Fibroblast of lung (primary cell): ENCODE measurements at regions not wholly inside any gene's neighbourhood (a gene's known extent, or its start where the extent isn't known, plus 50 kb on each side); places are given as distances from the start of the nearest gene placed in this dataset.

Experiments used
- DNase-seq, 2 donors: peaks; one replicate each; pipeline versions ENCODE4 v3.0.0 to v3.0.0-alpha.2; 2010; ENCODE audit warnings: low read depth in 2 of 2
- H2AFZ ChIP-seq: 2 replicates; pipeline ENCODE4 v1.5.1; 2012; ENCODE audit warnings: low read length, control low read depth, inconsistent platforms
- H3K27ac ChIP-seq: 2 replicates; pipeline ENCODE4 v1.5.1; 2011; ENCODE audit warnings: low read length, control low read depth; ENCODE audit not compliant: insufficient read depth
- H3K27me3 ChIP-seq: 2 replicates; pipeline ENCODE4 v1.5.1; 2011; ENCODE audit warnings: mild to moderate bottlenecking, low read length; ENCODE audit not compliant: control insufficient read depth, insufficient read depth
- H3K36me3 ChIP-seq: 2 replicates; pipeline ENCODE4 v1.5.1; 2011; ENCODE audit warnings: low read length; ENCODE audit not compliant: control insufficient read depth, insufficient read depth
- H3K4me1 ChIP-seq: 2 replicates; pipeline ENCODE4 v1.5.1; 2011; ENCODE audit warnings: low read length; ENCODE audit not compliant: control insufficient read depth, insufficient read depth; ENCODE audit errors: extremely low read depth
- H3K4me2 ChIP-seq: 2 replicates; pipeline ENCODE4 v1.5.1; 2011; ENCODE audit warnings: low read length, control low read depth; ENCODE audit not compliant: insufficient read depth; ENCODE audit errors: extremely low read depth
- H3K4me3 ChIP-seq, 4 experiments: fragments of 200-600 bp in 1 of 4; sonication (generic) in 1 of 4; replicated peaks in 1 of 4; 2 replicates each; pipeline ENCODE4 v1.5.1; 2011 to 2016; ENCODE audit warnings: low read length in 4 of 4, low read depth in 3 of 4, mild to moderate bottlenecking in 3 of 4, control low read depth in 2 of 4, inconsistent platforms in 1 of 4, mixed read lengths in 1 of 4; ENCODE audit not compliant: insufficient read depth in 1 of 4; ENCODE audit errors: control extremely low read depth in 1 of 4
- H3K79me2 ChIP-seq: 2 replicates; pipeline ENCODE4 v1.5.1; 2012; ENCODE audit warnings: mild to moderate bottlenecking, low read length, inconsistent platforms; ENCODE audit not compliant: control insufficient read depth, insufficient read depth
- H3K9ac ChIP-seq: 2 replicates; pipeline ENCODE4 v1.5.1; 2011; ENCODE audit warnings: mild to moderate bottlenecking, low read length, control low read depth; ENCODE audit not compliant: insufficient read depth
- H3K9me3 ChIP-seq: 2 replicates; pipeline ENCODE4 v1.5.1; 2012; ENCODE audit warnings: low read depth, low read length; ENCODE audit not compliant: control insufficient read depth, insufficient read depth
- H4K20me1 ChIP-seq: 2 replicates; pipeline ENCODE4 v1.5.1; 2011; ENCODE audit warnings: low read length; ENCODE audit not compliant: control insufficient read depth, insufficient read depth; ENCODE audit errors: extremely low read depth
- EZH2 ChIP-seq: IDR thresholded peaks from 2 replicates; pipeline ENCODE4 v1.5.1; 2012; ENCODE audit warnings: low read length, control low read depth, mild to moderate bottlenecking; ENCODE audit errors: missing control alignments
- TF ChIP-seq, protein P1 (sequence below), 2 donors: IDR thresholded peaks in 1 of 2; conservative IDR thresholded peaks in 1 of 2; 1 replicate in 1 of 2; 2 replicates in 1 of 2; pipeline ENCODE4 v1.5.1; 2011 to 2012; ENCODE audit warnings: low read length in 2 of 2, control low read depth in 1 of 2, inconsistent platforms in 1 of 2, low read depth in 1 of 2, mild to moderate bottlenecking in 1 of 2

DNA sequence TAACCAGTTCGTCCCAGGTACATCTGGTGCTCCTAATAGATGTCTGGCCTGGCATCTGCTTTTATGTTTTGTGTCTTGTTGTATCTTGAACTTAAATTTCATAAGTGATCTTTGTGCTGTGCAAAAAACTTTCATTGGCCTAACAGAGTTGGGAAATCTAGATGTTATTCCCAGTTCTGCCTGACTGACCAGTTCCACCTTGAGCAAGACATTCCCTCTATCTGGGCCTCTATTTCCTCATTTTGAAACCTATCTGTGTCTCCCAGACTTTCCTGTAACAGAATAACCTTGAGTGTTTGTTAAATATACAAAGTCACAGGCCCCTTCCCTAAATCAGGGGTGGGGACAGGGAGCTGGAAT is 56.6 kb upstream of the EPCAM start:
- H3K79me2 ChIP-seq, result no peaks in the 10 kb centered on the region
- H3K27ac ChIP-seq, result no peak overlapping the region
- no peak overlapping the region for H3K9ac ChIP-seq
- peaks cover 5% of the 10 kb centered on the region for H3K4me1 ChIP-seq
- no peaks in the 10 kb centered on the region for H3K27me3 ChIP-seq
- no peaks in the 10 kb centered on the region for H3K9me3 ChIP-seq
- H4K20me1 ChIP-seq, result no peaks in the 10 kb centered on the region
- no peak overlapping the region for H3K4me3 ChIP-seq
- H3K36me3 ChIP-seq, result no peaks in the 10 kb centered on the region
- DNase-seq, result no peak
- TF ChIP-seq, protein P1, sequence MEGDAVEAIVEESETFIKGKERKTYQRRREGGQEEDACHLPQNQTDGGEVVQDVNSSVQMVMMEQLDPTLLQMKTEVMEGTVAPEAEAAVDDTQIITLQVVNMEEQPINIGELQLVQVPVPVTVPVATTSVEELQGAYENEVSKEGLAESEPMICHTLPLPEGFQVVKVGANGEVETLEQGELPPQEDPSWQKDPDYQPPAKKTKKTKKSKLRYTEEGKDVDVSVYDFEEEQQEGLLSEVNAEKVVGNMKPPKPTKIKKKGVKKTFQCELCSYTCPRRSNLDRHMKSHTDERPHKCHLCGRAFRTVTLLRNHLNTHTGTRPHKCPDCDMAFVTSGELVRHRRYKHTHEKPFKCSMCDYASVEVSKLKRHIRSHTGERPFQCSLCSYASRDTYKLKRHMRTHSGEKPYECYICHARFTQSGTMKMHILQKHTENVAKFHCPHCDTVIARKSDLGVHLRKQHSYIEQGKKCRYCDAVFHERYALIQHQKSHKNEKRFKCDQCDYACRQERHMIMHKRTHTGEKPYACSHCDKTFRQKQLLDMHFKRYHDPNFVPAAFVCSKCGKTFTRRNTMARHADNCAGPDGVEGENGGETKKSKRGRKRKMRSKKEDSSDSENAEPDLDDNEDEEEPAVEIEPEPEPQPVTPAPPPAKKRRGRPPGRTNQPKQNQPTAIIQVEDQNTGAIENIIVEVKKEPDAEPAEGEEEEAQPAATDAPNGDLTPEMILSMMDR (conservative IDR thresholded peaks at IDR 0.05 in 1 of 2, IDR thresholded peaks at IDR 0.05 in 1 of 2; ENCODE audit: low read depth in 1 of 2, low read length in 2 of 2), result no peak
- no peak for TF ChIP-seq EZH2
- H2AFZ ChIP-seq, result no peak overlapping the region
- no peak overlapping the region for H3K4me2 ChIP-seq

DNA sequence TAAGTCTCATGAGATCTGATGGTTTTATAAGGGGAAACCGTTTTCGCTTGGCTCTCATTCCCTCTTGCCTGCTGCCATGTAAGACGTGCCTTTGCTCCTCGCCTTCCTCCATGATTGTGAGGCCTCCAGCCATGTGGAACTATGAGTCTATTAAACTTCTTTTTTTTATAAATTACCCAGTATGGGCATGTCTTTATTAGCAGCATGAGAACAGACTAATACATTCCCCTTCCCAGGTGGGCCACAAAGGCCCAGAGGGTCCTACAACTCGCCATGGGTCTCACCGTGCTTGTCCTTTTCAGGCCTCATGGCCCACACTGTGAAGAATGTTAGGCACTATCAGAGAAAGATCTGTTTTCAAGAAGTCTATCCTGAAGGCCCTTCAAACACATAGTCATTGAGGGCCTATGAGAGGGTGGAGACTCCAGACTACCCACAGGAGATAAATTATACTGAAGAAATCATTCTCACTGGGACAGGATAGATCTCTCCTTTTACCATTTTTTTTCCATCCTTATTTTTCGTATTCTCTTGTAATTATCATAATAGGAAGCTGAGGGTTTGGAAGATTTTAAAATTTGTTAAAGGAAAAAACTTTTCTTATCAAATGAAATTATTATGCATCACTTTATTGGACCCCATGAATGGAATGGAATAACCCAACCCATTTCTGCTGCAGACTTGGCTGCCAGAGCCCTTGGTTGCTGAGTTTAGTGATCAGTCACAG is 57.2 kb upstream of the EPCAM start:
- Histone ChIP-seq H4K20me1 (no peaks in the 10 kb centered on the region), H3K79me2 (no peaks in the 10 kb centered on the region), H3K27me3 (no peaks in the 10 kb centered on the region), H3K27ac (no peak overlapping the region), H3K4me2 (no peak overlapping the region), H3K9ac (no peak overlapping the region), H3K4me3 (no peak overlapping the region), H2AFZ (no peak overlapping the region), H3K36me3 (no peaks in the 10 kb centered on the region), H3K9me3 (no peaks in the 10 kb centered on the region), H3K4me1 (peaks cover 5% of the 10 kb centered on the region)
- no peak for DNase-seq
- TF ChIP-seq, protein P1 (conservative IDR thresholded peaks at IDR 0.05 in 1 of 2, IDR thresholded peaks at IDR 0.05 in 1 of 2; ENCODE audit: low read depth in 1 of 2, low read length in 2 of 2), result no peak
- TF ChIP-seq EZH2, result no peak

DNA sequence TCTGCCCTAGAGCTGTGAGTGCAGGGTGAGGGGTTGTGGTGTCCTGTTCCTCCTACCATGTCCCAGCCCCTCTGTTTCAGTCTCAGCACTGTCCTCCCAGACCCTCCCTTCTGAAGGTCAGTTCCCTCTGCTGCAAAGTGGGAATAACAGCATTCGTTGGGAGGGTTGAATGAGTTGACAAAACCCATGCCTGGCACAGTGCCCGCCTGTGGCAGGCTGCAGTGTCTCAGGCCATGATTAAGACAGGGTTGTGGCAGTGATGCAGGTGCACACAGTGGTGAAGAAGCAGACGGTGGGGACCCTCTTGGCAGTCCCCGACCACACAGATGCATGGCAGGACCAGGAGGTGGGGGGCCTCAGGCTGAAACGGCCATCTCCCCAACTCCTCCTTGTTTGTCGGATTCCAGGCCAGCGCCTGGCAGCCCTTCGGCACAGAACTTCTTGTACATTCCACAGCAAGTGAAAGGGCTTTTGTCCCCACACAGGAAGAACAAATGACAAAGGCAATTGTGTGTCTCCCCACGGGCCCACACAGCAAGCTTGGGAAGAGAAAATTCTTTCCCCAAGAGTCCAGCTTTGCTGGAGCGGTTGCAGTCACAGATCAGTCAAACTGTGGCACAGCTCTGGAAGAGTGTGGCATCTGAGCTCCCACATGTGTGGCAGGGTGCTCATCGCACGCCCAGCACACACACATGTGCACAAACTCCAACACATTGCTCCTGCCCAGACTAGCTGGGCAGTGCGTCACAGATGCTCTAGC is 58.1 kb upstream of the EPCAM start:
- H3K79me2 ChIP-seq, result no peaks in the 10 kb centered on the region
- DNase-seq, result no peak
- no peaks in the 10 kb centered on the region for H3K9me3 ChIP-seq
- H2AFZ ChIP-seq, result no peak overlapping the region
- H4K20me1 ChIP-seq, result no peaks in the 10 kb centered on the region
- H3K27ac ChIP-seq, result no peak overlapping the region
- TF ChIP-seq EZH2, result no peak
- TF ChIP-seq, protein P1 (conservative IDR thresholded peaks at IDR 0.05 in 1 of 2, IDR thresholded peaks at IDR 0.05 in 1 of 2; ENCODE audit: low read depth in 1 of 2, low read length in 2 of 2), result no peak
- no peak overlapping the region for H3K4me2 ChIP-seq
- H3K4me3 ChIP-seq, result no peak overlapping the region
- no peak overlapping the region for H3K9ac ChIP-seq
- no peaks in the 10 kb centered on the region for H3K36me3 ChIP-seq
- no peaks in the 10 kb centered on the region for H3K27me3 ChIP-seq
- H3K4me1 ChIP-seq, result peaks cover 5% of the 10 kb centered on the region
